ENCODE measurements at regions not wholly inside any gene's neighbourhood (a gene's known extent, or its start where the extent isn't known, plus 50 kb on each side); places are given as distances from the start of the nearest gene placed in this dataset.

GRCh38 chr14:45664668-45665356 lies 411.8 kb upstream of the MIS18BP1 start:
- H3K4me1 Mint-ChIP-seq = no peaks in the 10 kb centered on the region
- Histone ChIP-seq H3F3A (replicated peaks; ENCODE audit: low read depth) (no peaks in the 10 kb centered on the region), H3K36me3 (ENCODE audit: insufficient read depth) (no peaks in the 10 kb centered on the region), H3K4me1 (ENCODE audit: insufficient read depth) (no peaks in the 10 kb centered on the region), H3K79me2 (replicated peaks; ENCODE audit: insufficient read depth) (no peaks in the 10 kb centered on the region), H3K27me3 (ENCODE audit: insufficient read depth) (no peaks in the 10 kb centered on the region), H3K4me2 (no peak overlapping the region), H3K4me3 (no peak overlapping the region), H4K20me1 (replicated peaks; ENCODE audit: insufficient read depth) (no peaks in the 10 kb centered on the region), H3K9me2 (ENCODE audit: insufficient read depth) (peaks cover 7% of the 10 kb centered on the region; the same call in 1 of the 2 replicates), H2AFZ (peak overlapping the region; percentile 87; the same call in 1 of the 2 replicates), H3K27ac (ENCODE audit: low read depth) (no peak overlapping the region)
- peak; percentile 77 for DNase-seq (ENCODE audit: low spot score)
- H3K4me3 Mint-ChIP-seq = no peak overlapping the region
- H3K36me3 Mint-ChIP-seq (ENCODE audit: low read depth) = no peaks in the 10 kb centered on the region
- H3K9me3 Mint-ChIP-seq = peaks cover 8% of the 10 kb centered on the region; the same call in 2 of the 3 replicates
- peak; percentile 52 to 69 for TF ChIP-seq CTCF (conservative IDR thresholded peaks at IDR 0.05; ENCODE audit: low read depth in 2 of 2)
- no peak for TF ChIP-seq POLR2AphosphoS5 (IDR thresholded peaks at IDR 0.05; ENCODE audit: low read depth)
- TF ChIP-seq NANOG (IDR thresholded peaks at IDR 0.05; ENCODE audit: borderline replicate concordance) = no peak
- peak; percentile 94 for ATAC-seq
- H3K27me3 Mint-ChIP-seq (ENCODE audit: insufficient read depth, low read depth, poor library complexity) = no peaks in the 10 kb centered on the region
- no peak overlapping the region for H3K27ac Mint-ChIP-seq

DNA sequence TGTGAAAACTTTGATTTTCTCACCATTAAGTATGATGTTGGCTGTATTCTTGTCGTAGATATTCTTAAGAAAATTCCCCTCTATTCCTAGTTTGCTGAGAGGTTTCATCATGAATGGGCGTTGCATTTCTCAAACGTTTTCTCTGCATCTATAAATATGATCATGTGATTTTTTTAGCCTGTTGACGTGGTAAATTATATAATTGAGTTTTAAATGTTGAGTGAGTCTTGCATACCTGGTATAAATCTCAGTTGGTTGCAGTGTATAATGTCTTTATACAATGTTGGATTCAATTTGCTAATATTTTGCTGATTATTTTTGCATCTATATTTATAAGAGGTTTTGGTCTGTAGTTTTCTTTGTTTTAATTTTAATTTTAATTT lies 405.9 kb upstream of the MIS18BP1 start:
- no peaks in the 10 kb centered on the region for H3K27me3 Mint-ChIP-seq (ENCODE audit: insufficient read depth, low read depth, poor library complexity)
- Histone ChIP-seq H3K9me2 (ENCODE audit: insufficient read depth) (peaks cover 5% of the 10 kb centered on the region; the same call in 1 of the 2 replicates), H3K36me3 (ENCODE audit: insufficient read depth) (no peaks in the 10 kb centered on the region), H3K27me3 (ENCODE audit: insufficient read depth) (no peaks in the 10 kb centered on the region), H4K20me1 (replicated peaks; ENCODE audit: insufficient read depth) (no peaks in the 10 kb centered on the region), H3F3A (replicated peaks; ENCODE audit: low read depth) (no peaks in the 10 kb centered on the region), H3K27ac (ENCODE audit: low read depth) (no peak overlapping the region), H3K4me2 (no peak overlapping the region), H2AFZ (no peak overlapping the region), H3K79me2 (replicated peaks; ENCODE audit: insufficient read depth) (no peaks in the 10 kb centered on the region), H3K4me1 (ENCODE audit: insufficient read depth) (no peaks in the 10 kb centered on the region), H3K4me3 (no peak overlapping the region)
- H3K27ac Mint-ChIP-seq = no peak overlapping the region
- H3K4me3 Mint-ChIP-seq = no peak overlapping the region
- H3K36me3 Mint-ChIP-seq (ENCODE audit: low read depth) = no peaks in the 10 kb centered on the region
- ATAC-seq = no peak
- no peaks in the 10 kb centered on the region for H3K4me1 Mint-ChIP-seq
- DNase-seq (ENCODE audit: low spot score) = no peak
- TF ChIP-seq ZNF331 (CRISPR knock-in tag; IDR thresholded peaks at IDR 0.05; ENCODE audit: low read depth) (no peak), EZH2phosphoT487 (IDR thresholded peaks at IDR 0.05; ENCODE audit: unreplicated experiment) (no peak), ZNF114 (CRISPR knock-in tag; IDR thresholded peaks at IDR 0.05) (no peak), ZNF462 (CRISPR knock-in tag; IDR thresholded peaks at IDR 0.05) (no peak), CTCF (conservative IDR thresholded peaks at IDR 0.05; ENCODE audit: low read depth in 2 of 2) (no peak), CREB1 (CRISPR knock-in tag; IDR thresholded peaks at IDR 0.05; ENCODE audit: low read depth) (no peak), STAT1 (IDR thresholded peaks at IDR 0.05; ENCODE audit: unreplicated experiment) (no peak)
- TF ChIP-seq, protein P1, sequence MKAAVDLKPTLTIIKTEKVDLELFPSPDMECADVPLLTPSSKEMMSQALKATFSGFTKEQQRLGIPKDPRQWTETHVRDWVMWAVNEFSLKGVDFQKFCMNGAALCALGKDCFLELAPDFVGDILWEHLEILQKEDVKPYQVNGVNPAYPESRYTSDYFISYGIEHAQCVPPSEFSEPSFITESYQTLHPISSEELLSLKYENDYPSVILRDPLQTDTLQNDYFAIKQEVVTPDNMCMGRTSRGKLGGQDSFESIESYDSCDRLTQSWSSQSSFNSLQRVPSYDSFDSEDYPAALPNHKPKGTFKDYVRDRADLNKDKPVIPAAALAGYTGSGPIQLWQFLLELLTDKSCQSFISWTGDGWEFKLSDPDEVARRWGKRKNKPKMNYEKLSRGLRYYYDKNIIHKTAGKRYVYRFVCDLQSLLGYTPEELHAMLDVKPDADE (IDR thresholded peaks at IDR 0.05) = no peak
- no peaks in the 10 kb centered on the region for H3K9me3 Mint-ChIP-seq

Data from GM23338 (cell line).